ENCODE measurements at regions not wholly inside any gene's neighbourhood (a gene's known extent, or its start where the extent isn't known, plus 50 kb on each side); places are given as distances from the start of the nearest gene placed in this dataset.

DNA sequence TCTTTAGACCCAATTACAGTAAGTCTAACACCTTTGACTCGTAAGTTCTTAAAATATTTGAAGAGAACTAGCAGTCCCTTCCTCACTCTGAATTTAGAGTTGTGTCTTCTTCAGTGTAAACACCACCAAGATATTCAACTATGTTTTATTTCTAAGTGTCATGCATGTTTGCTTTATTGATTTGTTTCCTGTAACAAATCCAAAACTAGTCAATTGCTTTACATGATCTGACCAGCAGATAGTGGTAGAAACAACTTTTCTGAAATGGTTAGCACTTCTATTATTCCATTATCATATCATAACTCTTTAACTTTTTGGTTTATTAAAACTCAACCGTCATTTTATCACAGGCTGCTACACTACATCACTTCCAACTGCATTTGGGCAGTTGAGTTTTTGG, 90.1 kb downstream of the INHBA start:
- ATAC-seq = no peak
- TF ChIP-seq ZNF565 (CRISPR knock-in tag; conservative IDR thresholded peaks at IDR 0.05; ENCODE audit: low read depth) = no peak
- TF ChIP-seq, protein P1, sequence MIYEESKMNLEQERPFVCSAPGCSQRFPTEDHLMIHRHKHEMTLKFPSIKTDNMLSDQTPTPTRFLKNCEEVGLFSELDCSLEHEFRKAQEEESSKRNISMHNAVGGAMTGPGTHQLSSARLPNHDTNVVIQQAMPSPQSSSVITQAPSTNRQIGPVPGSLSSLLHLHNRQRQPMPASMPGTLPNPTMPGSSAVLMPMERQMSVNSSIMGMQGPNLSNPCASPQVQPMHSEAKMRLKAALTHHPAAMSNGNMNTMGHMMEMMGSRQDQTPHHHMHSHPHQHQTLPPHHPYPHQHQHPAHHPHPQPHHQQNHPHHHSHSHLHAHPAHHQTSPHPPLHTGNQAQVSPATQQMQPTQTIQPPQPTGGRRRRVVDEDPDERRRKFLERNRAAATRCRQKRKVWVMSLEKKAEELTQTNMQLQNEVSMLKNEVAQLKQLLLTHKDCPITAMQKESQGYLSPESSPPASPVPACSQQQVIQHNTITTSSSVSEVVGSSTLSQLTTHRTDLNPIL (CRISPR knock-in tag; IDR thresholded peaks at IDR 0.05; ENCODE audit: low read depth) = no peak

DNA sequence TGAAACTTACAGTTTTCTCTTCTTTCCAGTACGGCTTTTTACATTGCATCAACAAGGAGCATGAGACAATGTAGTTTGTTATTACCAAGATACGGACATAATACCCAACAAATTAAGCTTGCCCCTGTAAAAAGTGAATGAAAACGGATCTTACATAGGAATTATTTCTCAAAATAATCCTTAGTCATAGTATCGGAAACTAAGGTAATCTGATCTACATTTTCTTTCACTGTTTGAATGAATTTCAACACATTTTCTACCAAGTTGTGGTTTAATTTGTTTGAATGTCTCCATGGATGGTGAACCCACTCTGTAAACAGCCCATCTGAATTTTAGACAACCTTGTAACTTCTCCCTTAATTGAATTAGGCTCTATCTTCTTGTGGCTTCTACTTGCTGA, 90.5 kb downstream of the INHBA start:
- no peak for ATAC-seq
- TF ChIP-seq ISL1 (CRISPR knock-in tag; IDR thresholded peaks at IDR 0.05) (no peak), TCF4 (CRISPR knock-in tag; IDR thresholded peaks at IDR 0.05; ENCODE audit: borderline replicate concordance) (no peak), ZNF70 (CRISPR knock-in tag; IDR thresholded peaks at IDR 0.05) (no peak), GLIS3 (CRISPR knock-in tag; IDR thresholded peaks at IDR 0.05) (no peak), ZC3H10 (CRISPR knock-in tag; IDR thresholded peaks at IDR 0.05) (no peak), ARNTL (CRISPR knock-in tag; IDR thresholded peaks at IDR 0.05; ENCODE audit: borderline replicate concordance, low read depth) (no peak), TOX (CRISPR knock-in tag; IDR thresholded peaks at IDR 0.05; ENCODE audit: borderline replicate concordance) (no peak), ZFP30 (CRISPR knock-in tag; IDR thresholded peaks at IDR 0.05) (no peak), PPARA (CRISPR knock-in tag; IDR thresholded peaks at IDR 0.05; ENCODE audit: borderline replicate concordance) (no peak)
- TF ChIP-seq, protein P2, sequence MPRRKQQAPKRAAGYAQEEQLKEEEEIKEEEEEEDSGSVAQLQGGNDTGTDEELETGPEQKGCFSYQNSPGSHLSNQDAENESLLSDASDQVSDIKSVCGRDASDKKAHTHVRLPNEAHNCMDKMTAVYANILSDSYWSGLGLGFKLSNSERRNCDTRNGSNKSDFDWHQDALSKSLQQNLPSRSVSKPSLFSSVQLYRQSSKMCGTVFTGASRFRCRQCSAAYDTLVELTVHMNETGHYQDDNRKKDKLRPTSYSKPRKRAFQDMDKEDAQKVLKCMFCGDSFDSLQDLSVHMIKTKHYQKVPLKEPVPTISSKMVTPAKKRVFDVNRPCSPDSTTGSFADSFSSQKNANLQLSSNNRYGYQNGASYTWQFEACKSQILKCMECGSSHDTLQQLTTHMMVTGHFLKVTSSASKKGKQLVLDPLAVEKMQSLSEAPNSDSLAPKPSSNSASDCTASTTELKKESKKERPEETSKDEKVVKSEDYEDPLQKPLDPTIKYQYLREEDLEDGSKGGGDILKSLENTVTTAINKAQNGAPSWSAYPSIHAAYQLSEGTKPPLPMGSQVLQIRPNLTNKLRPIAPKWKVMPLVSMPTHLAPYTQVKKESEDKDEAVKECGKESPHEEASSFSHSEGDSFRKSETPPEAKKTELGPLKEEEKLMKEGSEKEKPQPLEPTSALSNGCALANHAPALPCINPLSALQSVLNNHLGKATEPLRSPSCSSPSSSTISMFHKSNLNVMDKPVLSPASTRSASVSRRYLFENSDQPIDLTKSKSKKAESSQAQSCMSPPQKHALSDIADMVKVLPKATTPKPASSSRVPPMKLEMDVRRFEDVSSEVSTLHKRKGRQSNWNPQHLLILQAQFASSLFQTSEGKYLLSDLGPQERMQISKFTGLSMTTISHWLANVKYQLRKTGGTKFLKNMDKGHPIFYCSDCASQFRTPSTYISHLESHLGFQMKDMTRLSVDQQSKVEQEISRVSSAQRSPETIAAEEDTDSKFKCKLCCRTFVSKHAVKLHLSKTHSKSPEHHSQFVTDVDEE (CRISPR knock-in tag; IDR thresholded peaks at IDR 0.05) = no peak
- TF ChIP-seq, protein P3, sequence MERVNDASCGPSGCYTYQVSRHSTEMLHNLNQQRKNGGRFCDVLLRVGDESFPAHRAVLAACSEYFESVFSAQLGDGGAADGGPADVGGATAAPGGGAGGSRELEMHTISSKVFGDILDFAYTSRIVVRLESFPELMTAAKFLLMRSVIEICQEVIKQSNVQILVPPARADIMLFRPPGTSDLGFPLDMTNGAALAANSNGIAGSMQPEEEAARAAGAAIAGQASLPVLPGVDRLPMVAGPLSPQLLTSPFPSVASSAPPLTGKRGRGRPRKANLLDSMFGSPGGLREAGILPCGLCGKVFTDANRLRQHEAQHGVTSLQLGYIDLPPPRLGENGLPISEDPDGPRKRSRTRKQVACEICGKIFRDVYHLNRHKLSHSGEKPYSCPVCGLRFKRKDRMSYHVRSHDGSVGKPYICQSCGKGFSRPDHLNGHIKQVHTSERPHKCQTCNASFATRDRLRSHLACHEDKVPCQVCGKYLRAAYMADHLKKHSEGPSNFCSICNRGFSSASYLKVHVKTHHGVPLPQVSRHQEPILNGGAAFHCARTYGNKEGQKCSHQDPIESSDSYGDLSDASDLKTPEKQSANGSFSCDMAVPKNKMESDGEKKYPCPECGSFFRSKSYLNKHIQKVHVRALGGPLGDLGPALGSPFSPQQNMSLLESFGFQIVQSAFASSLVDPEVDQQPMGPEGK (CRISPR knock-in tag; IDR thresholded peaks at IDR 0.05; ENCODE audit: borderline replicate concordance) = no peak

DNA sequence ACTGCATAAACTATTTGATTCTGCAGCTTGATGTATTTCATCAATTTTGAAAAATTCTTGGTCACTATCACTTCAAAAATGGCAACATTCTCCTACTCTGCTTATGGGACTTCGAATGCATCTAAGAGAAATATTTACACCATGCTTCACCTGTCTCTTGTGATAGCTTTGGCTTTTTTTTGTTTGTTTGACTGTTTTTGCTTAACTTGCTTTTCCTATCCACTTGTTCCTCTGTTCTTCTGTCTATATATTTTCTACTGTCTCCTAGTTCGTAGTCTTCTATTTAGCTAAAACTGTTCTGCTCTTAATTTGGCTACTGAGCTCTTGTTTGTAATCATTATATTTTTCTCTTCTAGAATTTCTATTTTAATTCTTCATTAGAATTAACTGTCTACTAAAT, 94.4 kb downstream of the INHBA start:
- no peak for ATAC-seq
- TF ChIP-seq ZNF565 (CRISPR knock-in tag; conservative IDR thresholded peaks at IDR 0.05; ENCODE audit: low read depth) = no peak
- TF ChIP-seq ARNTL (CRISPR knock-in tag; IDR thresholded peaks at IDR 0.05; ENCODE audit: borderline replicate concordance, low read depth) = no peak
- TF ChIP-seq, protein P4, sequence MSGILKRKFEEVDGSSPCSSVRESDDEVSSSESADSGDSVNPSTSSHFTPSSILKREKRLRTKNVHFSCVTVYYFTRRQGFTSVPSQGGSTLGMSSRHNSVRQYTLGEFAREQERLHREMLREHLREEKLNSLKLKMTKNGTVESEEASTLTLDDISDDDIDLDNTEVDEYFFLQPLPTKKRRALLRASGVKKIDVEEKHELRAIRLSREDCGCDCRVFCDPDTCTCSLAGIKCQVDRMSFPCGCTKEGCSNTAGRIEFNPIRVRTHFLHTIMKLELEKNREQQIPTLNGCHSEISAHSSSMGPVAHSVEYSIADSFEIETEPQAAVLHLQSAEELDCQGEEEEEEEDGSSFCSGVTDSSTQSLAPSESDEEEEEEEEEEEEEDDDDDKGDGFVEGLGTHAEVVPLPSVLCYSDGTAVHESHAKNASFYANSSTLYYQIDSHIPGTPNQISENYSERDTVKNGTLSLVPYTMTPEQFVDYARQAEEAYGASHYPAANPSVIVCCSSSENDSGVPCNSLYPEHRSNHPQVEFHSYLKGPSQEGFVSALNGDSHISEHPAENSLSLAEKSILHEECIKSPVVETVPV (CRISPR knock-in tag; IDR thresholded peaks at IDR 0.05) = no peak

DNA sequence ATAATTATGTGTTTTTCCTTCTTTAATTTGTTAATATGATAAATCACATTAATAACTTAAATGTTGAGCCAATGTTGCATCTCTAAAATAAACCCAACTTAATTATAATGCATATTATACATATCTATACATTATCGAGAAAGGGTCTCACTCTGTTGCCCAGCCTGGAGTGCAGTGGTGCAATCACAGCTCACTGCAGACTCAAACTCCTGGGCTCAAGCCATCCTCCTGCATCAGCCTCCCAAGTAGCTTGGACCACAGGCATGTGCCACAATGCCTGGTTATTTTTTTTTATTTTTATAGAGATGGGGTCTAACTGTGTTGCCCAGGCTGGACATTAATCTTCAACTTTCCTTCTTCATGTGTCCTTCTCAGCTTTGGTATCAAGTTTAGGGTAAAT, 98.9 kb downstream of the INHBA start:
- ATAC-seq = no peak
- TF ChIP-seq, protein P4 (CRISPR knock-in tag; IDR thresholded peaks at IDR 0.05) = no peak
- TF ChIP-seq ZNF70 (CRISPR knock-in tag; IDR thresholded peaks at IDR 0.05) (no peak), ARNTL (CRISPR knock-in tag; IDR thresholded peaks at IDR 0.05; ENCODE audit: borderline replicate concordance, low read depth) (no peak)

DNA sequence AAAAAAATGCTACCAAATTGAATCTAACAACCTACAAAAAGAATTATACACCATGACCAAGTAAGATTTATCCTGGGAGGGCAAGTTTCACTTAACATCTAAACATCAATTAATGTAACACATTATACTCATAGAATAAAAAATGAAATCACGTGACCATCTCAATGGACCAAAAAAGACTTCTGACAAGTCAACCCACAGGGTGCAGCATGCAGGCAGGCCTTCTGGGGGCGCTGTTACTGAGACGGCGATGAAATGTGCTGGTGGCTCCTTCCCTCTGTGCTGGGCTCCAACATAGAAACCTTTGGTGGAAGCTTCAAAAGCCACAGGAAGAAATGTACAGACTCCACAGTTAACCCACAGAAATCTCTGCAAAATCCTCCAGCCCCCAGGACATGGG, 103.1 kb downstream of the INHBA start:
- TF ChIP-seq OSR1 (CRISPR knock-in tag; IDR thresholded peaks at IDR 0.05) = no peak
- no peak for TF ChIP-seq SNAI2 (CRISPR knock-in tag; IDR thresholded peaks at IDR 0.05)
- TF ChIP-seq, protein P5, sequence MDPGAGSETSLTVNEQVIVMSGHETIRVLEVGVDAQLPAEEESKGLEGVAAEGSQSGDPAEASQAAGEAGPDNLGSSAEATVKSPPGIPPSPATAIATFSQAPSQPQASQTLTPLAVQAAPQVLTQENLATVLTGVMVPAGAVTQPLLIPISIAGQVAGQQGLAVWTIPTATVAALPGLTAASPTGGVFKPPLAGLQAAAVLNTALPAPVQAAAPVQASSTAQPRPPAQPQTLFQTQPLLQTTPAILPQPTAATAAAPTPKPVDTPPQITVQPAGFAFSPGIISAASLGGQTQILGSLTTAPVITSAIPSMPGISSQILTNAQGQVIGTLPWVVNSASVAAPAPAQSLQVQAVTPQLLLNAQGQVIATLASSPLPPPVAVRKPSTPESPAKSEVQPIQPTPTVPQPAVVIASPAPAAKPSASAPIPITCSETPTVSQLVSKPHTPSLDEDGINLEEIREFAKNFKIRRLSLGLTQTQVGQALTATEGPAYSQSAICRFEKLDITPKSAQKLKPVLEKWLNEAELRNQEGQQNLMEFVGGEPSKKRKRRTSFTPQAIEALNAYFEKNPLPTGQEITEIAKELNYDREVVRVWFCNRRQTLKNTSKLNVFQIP (CRISPR knock-in tag; IDR thresholded peaks at IDR 0.05; ENCODE audit: borderline replicate concordance, low read depth) = no peak
- TF ChIP-seq BACH2 (CRISPR knock-in tag; IDR thresholded peaks at IDR 0.05; ENCODE audit: borderline replicate concordance) = no peak
- no peak for TF ChIP-seq RARB (CRISPR knock-in tag; IDR thresholded peaks at IDR 0.05)
- TF ChIP-seq ARNTL (CRISPR knock-in tag; IDR thresholded peaks at IDR 0.05; ENCODE audit: borderline replicate concordance, low read depth) = no peak
- TF ChIP-seq ZNF565 (CRISPR knock-in tag; conservative IDR thresholded peaks at IDR 0.05; ENCODE audit: low read depth) = no peak
- no peak for ATAC-seq

Data from SK-N-SH treated with all-trans-retinoic acid at 6 μM for 48 hours (cell line).